A673 (cell line): ENCODE measurements at regions not wholly inside any gene's neighbourhood (a gene's known extent, or its start where the extent isn't known, plus 50 kb on each side); places are given as distances from the start of the nearest gene placed in this dataset.
A peak's percentile ranks its signal among the peaks of the same experiment; 100 is the strongest.

Experiments
- BruUV-seq: library from RNA; stranded (reverse); fragments of 400-500 nt; replicated peaks from 2 replicates; lab custom pipeline; 2021; lab: Mats Ljungman, UMichigan
- CTCF ChIA-PET: fragments of 300-600 bp; sonication (Branson Sonifier 250); formaldehyde crosslinking; loops from one replicate; lab custom pipeline; 2022; ENCODE audit warnings: antibody characterized with exemption; lab: Charles Lee
- POLR2A ChIA-PET: fragments of 300-600 bp; sonication (Branson Sonifier 250); formaldehyde crosslinking; loops from one replicate; lab custom pipeline; 2022; ENCODE audit warnings: antibody characterized with exemption; ENCODE audit not compliant: low non-redundant PET; lab: Charles Lee
- DNase-seq: peaks from one replicate; pipeline ENCODE4 v3.0.0-alpha.2; 2015; ENCODE audit warnings: low spot score
- H3K27ac ChIP-seq: fragments of 200-600 bp; sonication (generic); 2 replicates; pipeline ENCODE4 v1.5.1; 2016; ENCODE audit warnings: mixed run types, low read depth, mild to moderate bottlenecking, mixed read lengths, antibody characterized with exemption, low read length; ENCODE audit not compliant: poor library complexity, severe bottlenecking
- H3K27me3 ChIP-seq: fragments of 200-600 bp; sonication (generic); replicated peaks from 2 replicates; pipeline ENCODE4 v1.6.1; 2017; ENCODE audit warnings: mixed run types, low read depth, mild to moderate bottlenecking, mixed read lengths, antibody characterized with exemption, low read length; ENCODE audit not compliant: insufficient read depth, poor library complexity
- H3K36me3 ChIP-seq: fragments of 200-600 bp; sonication (generic); 2 replicates; pipeline ENCODE4 v1.6.1; 2016; ENCODE audit warnings: mixed run types, mild to moderate bottlenecking, mixed read lengths, antibody characterized with exemption, low read length; ENCODE audit not compliant: insufficient read depth, poor library complexity, severe bottlenecking
- H3K4me1 ChIP-seq: fragments of 200-600 bp; sonication (generic); 2 replicates; pipeline ENCODE4 v1.6.1; 2017; ENCODE audit warnings: mixed run types, mild to moderate bottlenecking, mixed read lengths, antibody characterized with exemption, low read length; ENCODE audit not compliant: insufficient read depth, poor library complexity, severe bottlenecking
- H3K4me3 ChIP-seq: fragments of 200-600 bp; sonication (generic); 2 replicates; pipeline ENCODE4 v1.5.1; 2016; ENCODE audit warnings: low read depth, mixed run types, mild to moderate bottlenecking, mixed read lengths, low read length; ENCODE audit not compliant: poor library complexity, severe bottlenecking
- H3K9me3 ChIP-seq: fragments of 200-600 bp; sonication (generic); 2 replicates; pipeline ENCODE4 v1.6.1; 2016; ENCODE audit warnings: mixed run types, low read depth, mild to moderate bottlenecking, mixed read lengths, antibody characterized with exemption, low read length; ENCODE audit not compliant: poor library complexity, severe bottlenecking
- CTCF ChIP-seq: fragments of 300-800, 200-600 bp; sonication (generic); conservative IDR thresholded peaks from 2 replicates; pipeline ENCODE4 v1.5.1; 2017; ENCODE audit warnings: low read depth, mild to moderate bottlenecking, antibody characterized with exemption, low read length, moderate library complexity, mixed read lengths
- EZH2 ChIP-seq: fragments of 200-600 bp; sonication (generic); IDR thresholded peaks from 2 replicates; pipeline ENCODE4 v1.6.1; 2017; ENCODE audit warnings: borderline replicate concordance, low read depth, mild to moderate bottlenecking, mixed read lengths, antibody characterized with exemption, low read length; ENCODE audit not compliant: poor library complexity, severe bottlenecking
- intact Hi-C: fragments of 100-400 bp; cut with micrococcal nuclease; formaldehyde crosslinking; loops from one replicate; pipeline ENCODE4 v1.10.0; 2022; ENCODE audit not compliant: unreplicated experiment

- H3K4me1 ChIP-seq: no peaks in the 10 kb centered on the region
- ChIA-PET CTCF (interaction anchor here (0.6 kb wide), 1 partner anchor 218 kb away, joined by 3 read pairs; no protein-coding TSS in a partner anchor), POLR2A (no interaction called here)
- DNase-seq: no peak
- H3K36me3 ChIP-seq: no peaks in the 10 kb centered on the region
- no TSS peak for BruUV-seq
- H3K4me3 ChIP-seq: no peak overlapping the region
- intact Hi-C loops: no loop called here
- no peaks in the 10 kb centered on the region for H3K27me3 ChIP-seq
- H3K9me3 ChIP-seq: no peaks in the 10 kb centered on the region
- no peak overlapping the region for H3K27ac ChIP-seq
- TF ChIP-seq EZH2: no peak
- no peak for TF ChIP-seq CTCF
Measured at GRCh38 chr1:90435351-90435750, 281.8 kb downstream of the BARHL2 start.

DNA sequence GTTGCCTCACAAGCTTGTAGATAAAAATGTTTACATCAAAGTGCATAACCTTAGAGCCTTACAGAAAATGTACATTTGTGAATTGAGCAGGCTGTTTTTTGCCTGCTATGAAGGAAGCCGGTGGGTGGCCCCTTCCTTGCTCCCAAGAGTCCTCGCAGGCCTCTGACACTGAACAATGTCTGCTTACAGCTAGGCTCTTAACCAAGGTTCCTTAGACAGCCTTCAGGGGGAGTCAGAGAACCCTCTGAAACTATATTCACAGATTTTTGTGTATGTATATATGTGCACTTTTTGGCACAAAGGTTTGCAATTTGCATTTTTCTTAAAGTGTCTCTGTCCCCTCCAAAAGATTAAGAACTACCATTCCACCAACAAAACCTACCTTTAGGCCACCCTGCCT lies 282.6 kb downstream of the BARHL2 start:
- no peaks in the 10 kb centered on the region for H3K4me1 ChIP-seq
- CTCF ChIA-PET: no interaction called here
- H3K27me3 ChIP-seq: no peaks in the 10 kb centered on the region
- H3K27ac ChIP-seq: no peak overlapping the region
- H3K36me3 ChIP-seq: no peaks in the 10 kb centered on the region
- no peak overlapping the region for H3K4me3 ChIP-seq
- intact Hi-C loops: no loop called here
- POLR2A ChIA-PET: no interaction called here
- peak; percentile 70 for DNase-seq
- no TSS peak for BruUV-seq
- TF ChIP-seq EZH2 (no peak), CTCF (peak; percentile 63)
- no peaks in the 10 kb centered on the region for H3K9me3 ChIP-seq

- intact Hi-C loops: no loop called here
- no peak for DNase-seq
- CTCF ChIA-PET: no interaction called here
Measured at GRCh38 chr1:90417126-90417525, 300.0 kb downstream of the BARHL2 start.

More at GRCh38 chr1:90417126-90417525, 300.0 kb downstream of the BARHL2 start:
- POLR2A ChIA-PET: no interaction called here
- Histone ChIP-seq H3K36me3 (no peaks in the 10 kb centered on the region), H3K4me3 (no peak overlapping the region), H3K27me3 (no peaks in the 10 kb centered on the region), H3K4me1 (peaks cover 2% of the 10 kb centered on the region), H3K9me3 (peaks cover 8% of the 10 kb centered on the region), H3K27ac (no peak overlapping the region)
- TF ChIP-seq CTCF (no peak), EZH2 (no peak)
- BruUV-seq: no TSS peak
